Type B pancreatic cell (in vitro differentiated cells): ENCODE measurements at regions not wholly inside any gene's neighbourhood (a gene's known extent, or its start where the extent isn't known, plus 50 kb on each side); places are given as distances from the start of the nearest gene placed in this dataset.

Experiments
- DNase-seq: peaks from one replicate; pipeline ENCODE4 v3.0.0; 2021; ENCODE audit warnings: mixed read lengths; ENCODE audit not compliant: unreplicated experiment; ENCODE audit errors: extremely low spot score
- H3K27ac Mint-ChIP-seq: 2 replicates; pipeline ENCODE4 v1.8.0; 2021; ENCODE audit warnings: mild to moderate bottlenecking, mixed read lengths
- H3K27me3 Mint-ChIP-seq: 2 replicates; pipeline ENCODE4 v1.8.0; 2021; ENCODE audit warnings: mixed read lengths
- H3K36me3 Mint-ChIP-seq: 2 replicates; pipeline ENCODE4 v1.8.0; 2021; ENCODE audit warnings: mixed read lengths
- H3K4me1 Mint-ChIP-seq: one replicate; pipeline ENCODE4 v1.8.0; 2021; ENCODE audit warnings: mixed read lengths; ENCODE audit not compliant: unreplicated experiment
- H3K4me3 Mint-ChIP-seq: 2 replicates; pipeline ENCODE4 v1.8.0; 2021; ENCODE audit warnings: mild to moderate bottlenecking, mixed read lengths
- H3K9me3 Mint-ChIP-seq: 2 replicates; pipeline ENCODE4 v1.8.0; 2021; ENCODE audit warnings: mixed read lengths
- TF ChIP-seq, protein P1 (sequence below): fragments of 200-600 bp; sonication (generic); conservative IDR thresholded peaks from 2 replicates; pipeline ENCODE4 v1.5.0; 2021; ENCODE audit warnings: antibody characterized with exemption, mild to moderate bottlenecking

- H3K36me3 Mint-ChIP-seq, result no peaks in the 10 kb centered on the region
- no peaks in the 10 kb centered on the region for H3K4me1 Mint-ChIP-seq
- DNase-seq, result no peak
- H3K4me3 Mint-ChIP-seq, result no peak overlapping the region
- TF ChIP-seq, protein P1, sequence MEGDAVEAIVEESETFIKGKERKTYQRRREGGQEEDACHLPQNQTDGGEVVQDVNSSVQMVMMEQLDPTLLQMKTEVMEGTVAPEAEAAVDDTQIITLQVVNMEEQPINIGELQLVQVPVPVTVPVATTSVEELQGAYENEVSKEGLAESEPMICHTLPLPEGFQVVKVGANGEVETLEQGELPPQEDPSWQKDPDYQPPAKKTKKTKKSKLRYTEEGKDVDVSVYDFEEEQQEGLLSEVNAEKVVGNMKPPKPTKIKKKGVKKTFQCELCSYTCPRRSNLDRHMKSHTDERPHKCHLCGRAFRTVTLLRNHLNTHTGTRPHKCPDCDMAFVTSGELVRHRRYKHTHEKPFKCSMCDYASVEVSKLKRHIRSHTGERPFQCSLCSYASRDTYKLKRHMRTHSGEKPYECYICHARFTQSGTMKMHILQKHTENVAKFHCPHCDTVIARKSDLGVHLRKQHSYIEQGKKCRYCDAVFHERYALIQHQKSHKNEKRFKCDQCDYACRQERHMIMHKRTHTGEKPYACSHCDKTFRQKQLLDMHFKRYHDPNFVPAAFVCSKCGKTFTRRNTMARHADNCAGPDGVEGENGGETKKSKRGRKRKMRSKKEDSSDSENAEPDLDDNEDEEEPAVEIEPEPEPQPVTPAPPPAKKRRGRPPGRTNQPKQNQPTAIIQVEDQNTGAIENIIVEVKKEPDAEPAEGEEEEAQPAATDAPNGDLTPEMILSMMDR, result no peak
- peaks cover 21% of the 10 kb centered on the region for H3K9me3 Mint-ChIP-seq
- no peaks in the 10 kb centered on the region for H3K27me3 Mint-ChIP-seq
- no peak overlapping the region for H3K27ac Mint-ChIP-seq
These were observed 545.7 kb upstream of the PABPC4L start for GRCh38 chr4:134747108-134747805.

GRCh38 chr4:134740290-134740689 is 538.7 kb upstream of the PABPC4L start:
- Mint-ChIP-seq H3K27ac (no peak overlapping the region), H3K27me3 (no peaks in the 10 kb centered on the region), H3K9me3 (peaks cover 6% of the 10 kb centered on the region), H3K4me1 (no peaks in the 10 kb centered on the region), H3K36me3 (no peaks in the 10 kb centered on the region), H3K4me3 (no peak overlapping the region)
- TF ChIP-seq, protein P1, result no peak
- DNase-seq, result no peak

DNA sequence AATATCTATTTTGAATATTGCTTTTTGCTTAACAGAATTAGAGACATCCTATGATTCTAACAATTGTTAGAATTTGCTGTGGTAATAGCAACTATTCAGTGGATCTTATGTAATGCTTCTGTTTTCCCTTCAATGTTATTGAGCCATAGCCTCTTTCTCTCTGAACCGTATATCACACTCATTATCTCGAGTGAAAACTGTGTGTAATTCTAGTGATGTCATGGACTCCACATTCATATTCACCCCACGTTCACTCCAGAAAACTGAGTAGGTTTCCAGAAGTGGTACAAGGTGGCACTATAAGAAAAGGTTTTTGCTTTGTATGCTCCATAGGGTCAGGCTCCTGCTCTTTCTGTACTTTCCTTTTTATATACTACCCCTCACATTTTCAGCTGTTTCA is 534.3 kb upstream of the PABPC4L start:
- Mint-ChIP-seq H3K27me3 (no peaks in the 10 kb centered on the region), H3K9me3 (peaks cover 10% of the 10 kb centered on the region)
- TF ChIP-seq, protein P1, result no peak

GRCh38 chr4:134727696-134728095 is 526.1 kb upstream of the PABPC4L start:
- H3K27me3 Mint-ChIP-seq, result no peaks in the 10 kb centered on the region
- no peaks in the 10 kb centered on the region for H3K4me1 Mint-ChIP-seq
- TF ChIP-seq, protein P1, result no peak
- no peaks in the 10 kb centered on the region for H3K36me3 Mint-ChIP-seq
- no peak overlapping the region for H3K27ac Mint-ChIP-seq
- peaks cover 10% of the 10 kb centered on the region for H3K9me3 Mint-ChIP-seq
- H3K4me3 Mint-ChIP-seq, result no peak overlapping the region
- DNase-seq, result no peak

More for the DNA sequence above, 534.3 kb upstream of the PABPC4L start:
- Mint-ChIP-seq H3K27ac (no peak overlapping the region), H3K36me3 (no peaks in the 10 kb centered on the region), H3K4me3 (no peak overlapping the region), H3K4me1 (no peaks in the 10 kb centered on the region)
- no peak for DNase-seq

DNA sequence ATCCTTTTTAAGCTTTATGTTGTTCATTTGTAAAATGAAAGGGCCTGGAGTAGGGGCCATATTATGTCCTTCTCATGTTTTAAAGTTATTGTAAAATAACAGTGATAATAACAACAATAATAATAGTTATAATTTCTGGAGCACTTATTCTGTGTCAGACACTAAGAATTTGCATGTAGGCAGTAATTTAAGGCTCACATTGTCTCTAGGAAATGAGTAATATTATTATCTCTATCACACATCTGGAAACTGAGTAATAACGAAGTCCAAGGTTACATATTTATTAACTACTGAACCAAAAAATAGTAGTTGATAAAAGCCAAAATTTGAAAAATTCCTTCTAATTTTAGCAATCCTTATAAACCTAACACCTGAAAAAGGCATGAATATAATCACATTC is 520.7 kb upstream of the PABPC4L start:
- Mint-ChIP-seq H3K9me3 (peaks cover 4% of the 10 kb centered on the region), H3K36me3 (no peaks in the 10 kb centered on the region), H3K4me3 (no peak overlapping the region), H3K27ac (no peak overlapping the region), H3K4me1 (no peaks in the 10 kb centered on the region), H3K27me3 (no peaks in the 10 kb centered on the region)
- no peak for DNase-seq
- TF ChIP-seq, protein P1, result no peak
